GM12878 (cell line): ENCODE measurements at regions not wholly inside any gene's neighbourhood (a gene's known extent, or its start where the extent isn't known, plus 50 kb on each side); places are given as distances from the start of the nearest gene placed in this dataset.

Source experiments
- ATAC-seq: fragments of 200-7000 bp; cut with Tn5 transposase; 3 replicates; pipeline ENCODE4 v1.9.1; 2020; ENCODE audit warnings: mild to moderate bottlenecking, moderate library complexity
- BruUV-seq: library from RNA; stranded (reverse); fragments of 400-500 nt; replicated peaks from 2 replicates; lab custom pipeline; 2021; lab: Mats Ljungman, UMichigan
- CTCF ChIA-PET: fragments of 300-600 bp; sonication (Branson Sonifier 250); formaldehyde crosslinking; extraction: SDS; loops from one replicate; lab custom pipeline; 2021; ENCODE audit warnings: inconsistent platforms; lab: Yijun Ruan, JAX
- POLR2A ChIA-PET: fragments of 350-600 bp; formaldehyde crosslinking; extraction: SDS; loops from one replicate; lab custom pipeline; 2021; ENCODE audit warnings: inconsistent platforms; lab: Charles Lee
- RAD21 ChIA-PET: fragments of 300-600 bp; sonication (Branson Sonifier 250); formaldehyde crosslinking; loops from one replicate; lab custom pipeline; 2023; ENCODE audit warnings: antibody characterized with exemption; ENCODE audit not compliant: unreplicated experiment; lab: Charles Lee
- SMC1A ChIA-PET: fragments of 300-600 bp; sonication (Branson Sonifier 250); formaldehyde crosslinking; loops from one replicate; lab custom pipeline; 2023; ENCODE audit not compliant: unreplicated experiment, uncharacterized antibody; lab: Charles Lee
- DNase-seq: peaks from one replicate; pipeline ENCODE4 v3.0.0-alpha.2; 2011; ENCODE audit warnings: low read depth, low spot score
- FAIRE-seq: peaks from 3 replicates; lab custom pipeline; 2011; peaks lifted over from hg19 to GRCh38; lab: Jason Lieb, UNC
- H2AFZ ChIP-seq: 2 replicates; pipeline ENCODE4 v1.6.0; 2011; ENCODE audit warnings: low read depth, low read length, control low read depth; ENCODE audit not compliant: control insufficient read depth
- H3K27ac ChIP-seq: 2 replicates; pipeline ENCODE4 v1.5.1; 2011; ENCODE audit warnings: control low read depth; ENCODE audit not compliant: control insufficient read depth, insufficient read depth
- H3K27me3 ChIP-seq, 2 experiments: replicated peaks in 1 of 2; 2 replicates each; pipeline versions ENCODE4 v1.6.0 to v1.6.1; 2011; ENCODE audit warnings: low read length in 1 of 2; ENCODE audit not compliant: control insufficient read depth in 2 of 2, insufficient read depth in 2 of 2
- H3K36me3 ChIP-seq, 2 experiments: 2 replicates each; pipeline ENCODE4 v1.5.1; 2011; ENCODE audit warnings: low read length in 1 of 2; ENCODE audit not compliant: control insufficient read depth in 2 of 2, insufficient read depth in 2 of 2
- H3K4me1 ChIP-seq: 2 replicates; pipeline ENCODE4 v1.6.1; 2011; ENCODE audit warnings: mild to moderate bottlenecking, low read length, moderate library complexity, mixed read lengths; ENCODE audit not compliant: control insufficient read depth, insufficient read depth
- H3K4me2 ChIP-seq: 2 replicates; pipeline ENCODE4 v1.6.0; 2011; ENCODE audit warnings: control low read depth; ENCODE audit not compliant: control insufficient read depth, insufficient read depth
- H3K4me3 ChIP-seq: fragments of 200-600 bp; sonication (generic); 2 replicates; pipeline ENCODE4 v1.5.1; 2016
- H3K79me2 ChIP-seq: 2 replicates; pipeline ENCODE4 v1.6.0; 2011; ENCODE audit warnings: low read length; ENCODE audit not compliant: control insufficient read depth, insufficient read depth
- H3K9ac ChIP-seq: 2 replicates; pipeline ENCODE4 v1.8.0; 2011; ENCODE audit warnings: low read length, control low read depth, mixed read lengths; ENCODE audit not compliant: control insufficient read depth, insufficient read depth
- H3K9me3 ChIP-seq: replicated peaks from 3 replicates; pipeline ENCODE4 v1.5.1; 2011; ENCODE audit warnings: mild to moderate bottlenecking, low read length; ENCODE audit not compliant: control insufficient read depth, insufficient read depth
- H4K20me1 ChIP-seq: 2 replicates; pipeline ENCODE4 v1.6.0; 2011; ENCODE audit not compliant: control insufficient read depth, insufficient read depth
- CEBPZ ChIP-seq: fragments of 150-350 bp; IDR thresholded peaks from 2 replicates; pipeline ENCODE4 v1.6.1; 2016; ENCODE audit warnings: low read depth, low read length
- MTA3 ChIP-seq: IDR thresholded peaks from 2 replicates; pipeline ENCODE4 v1.6.1; 2012; ENCODE audit warnings: low read length, inconsistent platforms, borderline replicate concordance
- RCOR1 ChIP-seq: conservative IDR thresholded peaks from 2 replicates; pipeline ENCODE4 v1.6.1; 2012; ENCODE audit warnings: low read depth, low read length, improper control_type of control experiment
- SMAD1 ChIP-seq: fragments of 450-650 bp; IDR thresholded peaks from 2 replicates; pipeline ENCODE4 v1.6.1; 2018; ENCODE audit warnings: mild to moderate bottlenecking, low read depth; ENCODE audit not compliant: partially characterized antibody
- SREBF1 ChIP-seq: IDR thresholded peaks from 2 replicates; pipeline ENCODE4 v1.6.1; 2012; ENCODE audit warnings: mild to moderate bottlenecking, low read length
- WGBS: methylation state at CpG from one replicate; pipeline ENCODE4 v1.1.6; 2016; ENCODE audit warnings: low lambda C conversion rate; ENCODE audit not compliant: insufficient replicate concordance, insufficient coverage; ENCODE audit errors: missing lambda C conversion rate; 5-methylcytosine and 5-hydroxymethylcytosine counted together
- in situ Hi-C: fragments of 300-500 bp; cut with MboI; formaldehyde crosslinking; loops from 9 replicates; pipeline ENCODE4 v1.14.3; 2018; ENCODE audit warnings: mixed read lengths
- intact Hi-C: fragments of 100-400 bp; cut with micrococcal nuclease; formaldehyde crosslinking; loops from one replicate; pipeline ENCODE4 v1.14.2; 2022; ENCODE audit not compliant: unreplicated experiment

- TF ChIP-seq MTA3 = no peak
- TF ChIP-seq CEBPZ = no peak
Measured at GRCh38 chr6:169960003-169960344, 208.6 kb downstream of the ERMARD start (continued).

DNA sequence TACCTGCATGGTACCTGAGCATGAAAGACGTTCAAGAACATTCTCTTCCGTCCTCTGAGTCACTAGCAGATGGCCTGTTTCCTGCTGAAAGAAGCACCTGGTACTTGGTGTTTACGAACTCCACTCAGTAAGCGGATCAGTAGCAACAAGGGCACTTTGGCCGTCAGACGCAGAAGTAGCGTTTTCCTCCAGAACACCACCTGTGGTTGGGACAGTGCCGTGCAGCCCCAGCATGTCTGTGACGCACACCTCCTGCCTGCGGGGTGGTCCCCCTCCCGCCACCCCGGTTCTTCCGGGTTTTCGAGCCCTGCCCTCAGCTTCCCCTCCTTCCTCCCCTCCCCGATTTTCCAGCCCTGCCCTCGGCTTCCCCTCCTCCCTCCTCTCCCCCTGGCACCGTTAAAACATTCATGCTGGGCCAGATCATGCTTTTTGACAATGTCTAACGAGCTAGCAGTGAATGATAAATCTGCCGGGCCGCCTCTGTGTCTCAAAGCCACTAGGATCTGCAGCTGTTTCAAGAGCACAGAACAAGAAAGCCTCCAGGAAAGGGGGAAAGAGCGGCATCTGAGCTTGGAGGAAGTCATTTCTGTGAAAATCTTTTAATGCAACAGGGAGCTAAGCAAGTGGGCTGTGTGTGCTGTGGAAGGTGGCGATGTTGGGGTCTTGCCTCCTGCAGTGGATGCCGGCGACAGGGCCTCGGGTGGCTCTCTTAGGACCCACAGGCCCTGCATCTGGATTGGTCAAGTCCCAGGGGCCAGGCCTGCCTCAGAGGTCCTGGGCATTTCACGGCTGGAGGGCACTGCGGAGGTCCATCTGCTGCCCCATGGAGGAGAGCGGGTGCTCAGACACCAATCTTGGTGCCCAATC is 207.9 kb downstream of the ERMARD start:
- no peak overlapping the region for H3K27ac ChIP-seq
- in situ Hi-C loops = no loop called here
- no peak overlapping the region for H3K4me2 ChIP-seq
- no peak overlapping the region for H3K4me3 ChIP-seq
- WGBS = 34% methylated on average over 24 of the region's 28 CpGs
- RAD21 ChIA-PET = no interaction called here
- no peaks in the 10 kb centered on the region for H3K79me2 ChIP-seq
- POLR2A ChIA-PET = no interaction called here
- no peak overlapping the region for H3K9ac ChIP-seq
- H3K4me1 ChIP-seq = no peaks in the 10 kb centered on the region
- SMC1A ChIA-PET = no interaction called here
- H4K20me1 ChIP-seq = no peaks in the 10 kb centered on the region
- H2AFZ ChIP-seq = no peak overlapping the region
- DNase-seq (no peak), FAIRE-seq (no peak), ATAC-seq (no peak)
- TF ChIP-seq RCOR1 = no peak
- no peak for TF ChIP-seq SMAD1
- no peak for TF ChIP-seq SREBF1
- H3K36me3 ChIP-seq = no peaks in the 10 kb centered on the region
- CTCF ChIA-PET = no interaction called here
- BruUV-seq = no TSS peak
- no peaks in the 10 kb centered on the region for H3K27me3 ChIP-seq
- no peaks in the 10 kb centered on the region; the same call in 2 of the 3 replicates for H3K9me3 ChIP-seq
- intact Hi-C loops = no loop called here
